Naive thymus-derived CD4-positive, alpha-beta T cell (primary cell): ENCODE measurements at regions not wholly inside any gene's neighbourhood (a gene's known extent, or its start where the extent isn't known, plus 50 kb on each side); places are given as distances from the start of the nearest gene placed in this dataset.

Experiments
- ATAC-seq: fragments of 150-1000 bp; cut with Tn5 transposase; 2 replicates; pipeline ENCODE4 v1.10.0; 2021; ENCODE audit warnings: mild to moderate bottlenecking, moderate library complexity
- CTCF ChIA-PET: fragments of 350-600 bp; sonication (Branson Sonifier 250); formaldehyde crosslinking; loops from one replicate; lab custom pipeline; 2021; ENCODE audit warnings: antibody characterized with exemption; lab: Charles Lee
- POLR2A ChIA-PET: fragments of 350-600 bp; sonication (Branson Sonifier 250); formaldehyde crosslinking; loops from one replicate; lab custom pipeline; 2021; ENCODE audit warnings: antibody characterized with exemption, inconsistent platforms; lab: Charles Lee
- DNase-seq, 9 donors: peaks; one replicate each; pipeline versions ENCODE4 v3.0.0 to v3.0.0-alpha.2; 2020 to 2022; ENCODE audit warnings: mixed read lengths in 1 of 9
- H3K27ac ChIP-seq: one replicate; pipeline ENCODE4 v1.7.0; 2013; ENCODE audit warnings: mild to moderate bottlenecking, low read depth, low read length, moderate library complexity
- H3K27me3 ChIP-seq, 2 donors: one replicate each; pipeline ENCODE4 v1.7.0; 2013; ENCODE audit warnings: low read length in 2 of 2, mild to moderate bottlenecking in 2 of 2, moderate library complexity in 2 of 2; ENCODE audit not compliant: control insufficient read depth in 2 of 2, insufficient read depth in 2 of 2
- H3K36me3 ChIP-seq, 3 experiments: 1 replicate in 2 of 3; 2 replicates in 1 of 3; pipeline ENCODE4 v1.7.0; 2013; ENCODE audit warnings: low read length in 3 of 3, mild to moderate bottlenecking in 3 of 3, moderate library complexity in 1 of 3; ENCODE audit not compliant: insufficient read depth in 3 of 3, control insufficient read depth in 2 of 3
- H3K4me1 ChIP-seq, 2 donors: one replicate each; pipeline ENCODE4 v1.7.0; 2013; ENCODE audit warnings: low read length in 2 of 2, mild to moderate bottlenecking in 2 of 2, moderate library complexity in 1 of 2; ENCODE audit not compliant: control insufficient read depth in 2 of 2, insufficient read depth in 2 of 2
- H3K4me3 ChIP-seq: 2 replicates; pipeline ENCODE4 v1.7.0; 2013; ENCODE audit warnings: mild to moderate bottlenecking, low read length
- H3K9me3 ChIP-seq, 3 experiments: 1 replicate in 2 of 3; 2 replicates in 1 of 3; pipeline ENCODE4 v1.7.0; 2013; ENCODE audit warnings: low read length in 3 of 3; ENCODE audit not compliant: control insufficient read depth in 2 of 3
- H3K27ac Mint-ChIP-seq, 9 donors: one replicate each; pipeline ENCODE4 v1.8.0; 2020 to 2022; ENCODE audit warnings: mixed read lengths in 9 of 9, mild to moderate bottlenecking in 8 of 9, moderate library complexity in 5 of 9, inconsistent platforms in 2 of 9
- H3K27me3 Mint-ChIP-seq, 5 donors: one replicate each; pipeline ENCODE4 v1.8.0; 2021 to 2022; ENCODE audit warnings: mixed read lengths in 5 of 5, mild to moderate bottlenecking in 1 of 5
- H3K36me3 Mint-ChIP-seq, 5 donors: one replicate each; pipeline ENCODE4 v1.8.0; 2020 to 2022; ENCODE audit warnings: mixed read lengths in 5 of 5, mild to moderate bottlenecking in 3 of 5, inconsistent platforms in 1 of 5
- H3K4me1 Mint-ChIP-seq, 7 donors: one replicate each; pipeline ENCODE4 v1.8.0; 2020 to 2022; ENCODE audit warnings: mixed read lengths in 7 of 7, mild to moderate bottlenecking in 3 of 7, inconsistent platforms in 1 of 7
- H3K4me3 Mint-ChIP-seq, 10 donors: one replicate each; pipeline ENCODE4 v1.8.0; 2020 to 2022; ENCODE audit warnings: mild to moderate bottlenecking in 10 of 10, mixed read lengths in 10 of 10, moderate library complexity in 6 of 10, inconsistent platforms in 2 of 10
- H3K9me3 Mint-ChIP-seq, 11 donors: one replicate each; pipeline ENCODE4 v1.8.0; 2020 to 2022; ENCODE audit warnings: mixed read lengths in 11 of 11, mild to moderate bottlenecking in 4 of 11, inconsistent platforms in 1 of 11, moderate library complexity in 1 of 11
- intact Hi-C, 2 donors: fragments of 100-400 bp; cut with micrococcal nuclease; formaldehyde crosslinking; loops; one replicate each; pipeline ENCODE4 v1.15.1; 2023

DNA sequence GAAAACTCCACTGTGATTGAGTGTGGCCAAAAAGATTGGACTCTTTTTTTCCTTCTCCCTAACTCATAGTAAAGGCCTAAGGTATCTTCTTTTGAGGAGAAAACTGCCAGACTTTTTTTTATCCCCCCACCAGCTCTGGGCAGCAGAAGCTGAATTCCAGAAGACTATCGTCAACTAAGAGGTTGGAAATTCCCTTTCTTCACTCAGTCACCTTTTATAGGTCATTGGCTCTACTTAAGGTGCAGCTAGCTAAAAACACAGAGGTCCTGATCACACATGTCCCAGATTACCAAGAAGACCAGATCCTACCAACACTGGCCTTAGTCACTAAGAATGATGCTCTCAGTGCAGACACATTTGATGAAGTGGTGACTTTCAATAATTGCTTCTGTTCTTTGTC is 1441.2 kb downstream of the PLA2G4A start:
- ATAC-seq (no peak), DNase-seq (no peak)
- Histone ChIP-seq H3K9me3 (no peaks in the 10 kb centered on the region), H3K27ac (no peak overlapping the region), H3K4me1 (no peaks in the 10 kb centered on the region), H3K27me3 (no peaks in the 10 kb centered on the region), H3K4me3 (no peak overlapping the region), H3K36me3 (no peaks in the 10 kb centered on the region)
- CTCF ChIA-PET = no interaction called here
- POLR2A ChIA-PET = no interaction called here
- no peaks in the 10 kb centered on the region for H3K27me3 Mint-ChIP-seq
- H3K36me3 Mint-ChIP-seq = no peaks in the 10 kb centered on the region
- H3K4me1 Mint-ChIP-seq = peaks cover 0 to 1% (median 0%) of the 10 kb centered on the region in 7 donors
- intact Hi-C loops = no loop called here
- H3K9me3 Mint-ChIP-seq = peaks cover 0 to 14% (median 5%) of the 10 kb centered on the region in 11 donors
- H3K27ac Mint-ChIP-seq = no peak overlapping the region
- H3K4me3 Mint-ChIP-seq = no peak overlapping the region

DNA sequence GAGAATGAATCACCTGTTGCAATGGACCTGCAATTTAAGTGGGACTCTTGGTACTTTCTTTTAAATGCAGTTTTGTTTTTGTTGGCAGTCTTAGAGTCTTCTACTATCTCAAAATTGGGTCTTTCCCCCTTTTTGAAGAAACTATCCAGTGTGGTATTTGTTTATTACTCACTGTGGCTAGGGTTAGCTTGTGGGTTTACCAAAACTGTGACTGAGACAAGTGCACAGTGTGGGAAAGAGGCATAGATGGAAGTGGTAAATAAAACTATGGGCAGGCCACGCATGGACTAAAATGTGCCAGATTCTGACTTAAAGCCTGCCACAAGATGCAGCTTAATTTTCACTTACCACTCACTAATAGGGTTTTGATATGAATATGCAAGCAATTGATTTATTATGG is 1441.7 kb downstream of the PLA2G4A start:
- DNase-seq (no peak), ATAC-seq (no peak)
- H3K4me3 Mint-ChIP-seq = no peak overlapping the region
- Histone ChIP-seq H3K27me3 (no peaks in the 10 kb centered on the region), H3K4me3 (no peak overlapping the region), H3K36me3 (no peaks in the 10 kb centered on the region), H3K27ac (no peak overlapping the region), H3K4me1 (no peaks in the 10 kb centered on the region), H3K9me3 (no peaks in the 10 kb centered on the region)
- no peak overlapping the region for H3K27ac Mint-ChIP-seq
- ChIA-PET POLR2A (no interaction called here), CTCF (no interaction called here)
- intact Hi-C loops = no loop called here
- H3K4me1 Mint-ChIP-seq = peaks cover 0 to 1% (median 0%) of the 10 kb centered on the region in 7 donors
- no peaks in the 10 kb centered on the region for H3K27me3 Mint-ChIP-seq
- H3K9me3 Mint-ChIP-seq = peaks cover 0 to 10% (median 5%) of the 10 kb centered on the region in 11 donors
- no peaks in the 10 kb centered on the region for H3K36me3 Mint-ChIP-seq

- Histone ChIP-seq H3K4me1 (no peaks in the 10 kb centered on the region), H3K27me3 (no peaks in the 10 kb centered on the region), H3K27ac (no peak overlapping the region), H3K9me3 (no peaks in the 10 kb centered on the region), H3K36me3 (no peaks in the 10 kb centered on the region), H3K4me3 (no peak overlapping the region)
- intact Hi-C loops = no loop called here
- POLR2A ChIA-PET = no interaction called here
- ATAC-seq (no peak), DNase-seq (no peak)
- Mint-ChIP-seq H3K9me3 (peaks cover 0 to 9% (median 3%) of the 10 kb centered on the region in 11 donors), H3K27ac (no peak overlapping the region), H3K36me3 (no peaks in the 10 kb centered on the region), H3K4me3 (no peak overlapping the region), H3K27me3 (no peaks in the 10 kb centered on the region), H3K4me1 (no peaks in the 10 kb centered on the region)
- CTCF ChIA-PET = no interaction called here
Measured at GRCh38 chr1:188277771-188278170, 1449.0 kb downstream of the PLA2G4A start.

DNA sequence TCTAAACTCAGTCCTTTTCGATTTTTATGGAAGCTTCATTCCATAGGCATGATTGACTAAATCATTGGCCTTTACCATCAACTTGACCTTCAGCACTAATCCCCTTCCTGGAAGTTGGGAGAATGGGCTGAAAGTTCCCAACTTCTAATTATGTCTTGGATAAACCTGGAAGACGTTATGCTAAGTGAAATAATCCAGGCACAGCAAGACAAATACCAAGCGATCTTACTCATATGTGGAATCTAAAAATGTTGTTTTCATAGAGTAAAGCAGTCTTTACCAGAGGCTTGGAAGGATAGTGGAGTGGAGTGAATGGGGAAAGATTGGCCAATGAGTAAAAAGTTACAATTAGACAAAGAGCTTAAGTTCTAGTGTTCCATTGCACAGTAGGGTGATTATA is 1453.2 kb downstream of the PLA2G4A start:
- H3K4me1 ChIP-seq = no peaks in the 10 kb centered on the region
- H3K9me3 ChIP-seq = no peaks in the 10 kb centered on the region
- Mint-ChIP-seq H3K4me1 (no peaks in the 10 kb centered on the region), H3K27me3 (no peaks in the 10 kb centered on the region), H3K36me3 (no peaks in the 10 kb centered on the region), H3K9me3 (peaks cover 0 to 13% (median 3%) of the 10 kb centered on the region in 11 donors), H3K4me3 (no peak overlapping the region), H3K27ac (no peak overlapping the region)
- no peak for DNase-seq
- no peak for ATAC-seq
- H3K27ac ChIP-seq = no peak overlapping the region
- CTCF ChIA-PET = no interaction called here
- POLR2A ChIA-PET = no interaction called here
- H3K27me3 ChIP-seq = no peaks in the 10 kb centered on the region
- H3K4me3 ChIP-seq = no peak overlapping the region
- intact Hi-C loops = no loop called here
- no peaks in the 10 kb centered on the region for H3K36me3 ChIP-seq

- H3K27me3 Mint-ChIP-seq = no peaks in the 10 kb centered on the region
- peaks cover 0 to 8% (median 3%) of the 10 kb centered on the region in 11 donors for H3K9me3 Mint-ChIP-seq
- H3K4me1 Mint-ChIP-seq = no peaks in the 10 kb centered on the region
- ATAC-seq = no peak
- no peaks in the 10 kb centered on the region for H3K36me3 Mint-ChIP-seq
- intact Hi-C loops = no loop called here
- Histone ChIP-seq H3K9me3 (no peaks in the 10 kb centered on the region), H3K4me3 (no peak overlapping the region), H3K27me3 (no peaks in the 10 kb centered on the region), H3K36me3 (no peaks in the 10 kb centered on the region), H3K4me1 (no peaks in the 10 kb centered on the region), H3K27ac (no peak overlapping the region)
- ChIA-PET POLR2A (no interaction called here), CTCF (no interaction called here)
- no peak for DNase-seq
- H3K4me3 Mint-ChIP-seq = no peak overlapping the region
- no peak overlapping the region for H3K27ac Mint-ChIP-seq
Measured at GRCh38 chr1:188295157-188295556, 1466.4 kb downstream of the PLA2G4A start.

DNA sequence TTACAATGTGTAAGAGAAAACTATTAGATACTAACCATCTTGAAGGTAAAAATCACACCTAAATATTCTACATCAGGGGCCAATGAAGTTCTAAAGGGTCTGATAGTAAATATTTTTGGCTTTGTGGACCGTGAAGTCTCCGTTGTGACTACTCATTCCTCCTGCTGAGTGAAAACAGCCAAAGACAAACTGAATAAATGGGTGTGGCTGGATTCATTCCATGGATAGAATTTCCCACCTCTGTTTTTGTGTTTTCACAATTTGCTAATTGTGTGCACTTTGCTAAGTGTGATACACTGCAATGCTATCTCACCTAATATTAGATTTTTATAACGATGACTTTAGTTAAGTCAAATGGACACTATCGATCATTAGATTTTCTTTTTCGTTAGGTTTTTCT is 1474.0 kb downstream of the PLA2G4A start:
- ChIA-PET POLR2A (no interaction called here), CTCF (no interaction called here)

GRCh38 chr1:188314557-188315137 is 1485.9 kb downstream of the PLA2G4A start:
- ChIA-PET POLR2A (no interaction called here), CTCF (no interaction called here)
- H3K36me3 Mint-ChIP-seq = no peaks in the 10 kb centered on the region
- Histone ChIP-seq H3K27ac (no peak overlapping the region), H3K36me3 (no peaks in the 10 kb centered on the region), H3K9me3 (peaks cover 0 to 3% (median 0%) of the 10 kb centered on the region in 3 experiments), H3K4me1 (no peaks in the 10 kb centered on the region), H3K4me3 (no peak overlapping the region), H3K27me3 (no peaks in the 10 kb centered on the region)
- DNase-seq (no peak), ATAC-seq (no peak)
- H3K27ac Mint-ChIP-seq = no peak overlapping the region
- H3K9me3 Mint-ChIP-seq = peaks cover 0 to 8% (median 0%) of the 10 kb centered on the region in 11 donors
- H3K4me1 Mint-ChIP-seq = no peaks in the 10 kb centered on the region
- H3K27me3 Mint-ChIP-seq = no peaks in the 10 kb centered on the region
- intact Hi-C loops = no loop called here
- no peak overlapping the region for H3K4me3 Mint-ChIP-seq

More for the DNA sequence above, 1474.0 kb downstream of the PLA2G4A start:
- no peak for ATAC-seq
- H3K27ac ChIP-seq = no peak overlapping the region
- H3K36me3 ChIP-seq = no peaks in the 10 kb centered on the region
- H3K9me3 Mint-ChIP-seq = peaks cover 0 to 11% (median 4%) of the 10 kb centered on the region in 11 donors
- H3K36me3 Mint-ChIP-seq = no peaks in the 10 kb centered on the region
- intact Hi-C loops = no loop called here
- no peak overlapping the region for H3K4me3 Mint-ChIP-seq
- no peak for DNase-seq
- H3K27me3 ChIP-seq = no peaks in the 10 kb centered on the region
- no peaks in the 10 kb centered on the region for H3K27me3 Mint-ChIP-seq
- no peak overlapping the region for H3K4me3 ChIP-seq
- H3K9me3 ChIP-seq = no peaks in the 10 kb centered on the region
- H3K27ac Mint-ChIP-seq = no peak overlapping the region
- H3K4me1 ChIP-seq = no peaks in the 10 kb centered on the region
- no peaks in the 10 kb centered on the region for H3K4me1 Mint-ChIP-seq
